NCI-H2029 treated with DMSO at 0.1 percent for 48 hours (cell line): ENCODE measurements at regions not wholly inside any gene's neighbourhood (a gene's known extent, or its start where the extent isn't known, plus 50 kb on each side); places are given as distances from the start of the nearest gene placed in this dataset.

Experiments
- DNase-seq: peaks from one replicate; lab custom pipeline; 2025; lab: John Stamatoyannopoulos, UW

DNA sequence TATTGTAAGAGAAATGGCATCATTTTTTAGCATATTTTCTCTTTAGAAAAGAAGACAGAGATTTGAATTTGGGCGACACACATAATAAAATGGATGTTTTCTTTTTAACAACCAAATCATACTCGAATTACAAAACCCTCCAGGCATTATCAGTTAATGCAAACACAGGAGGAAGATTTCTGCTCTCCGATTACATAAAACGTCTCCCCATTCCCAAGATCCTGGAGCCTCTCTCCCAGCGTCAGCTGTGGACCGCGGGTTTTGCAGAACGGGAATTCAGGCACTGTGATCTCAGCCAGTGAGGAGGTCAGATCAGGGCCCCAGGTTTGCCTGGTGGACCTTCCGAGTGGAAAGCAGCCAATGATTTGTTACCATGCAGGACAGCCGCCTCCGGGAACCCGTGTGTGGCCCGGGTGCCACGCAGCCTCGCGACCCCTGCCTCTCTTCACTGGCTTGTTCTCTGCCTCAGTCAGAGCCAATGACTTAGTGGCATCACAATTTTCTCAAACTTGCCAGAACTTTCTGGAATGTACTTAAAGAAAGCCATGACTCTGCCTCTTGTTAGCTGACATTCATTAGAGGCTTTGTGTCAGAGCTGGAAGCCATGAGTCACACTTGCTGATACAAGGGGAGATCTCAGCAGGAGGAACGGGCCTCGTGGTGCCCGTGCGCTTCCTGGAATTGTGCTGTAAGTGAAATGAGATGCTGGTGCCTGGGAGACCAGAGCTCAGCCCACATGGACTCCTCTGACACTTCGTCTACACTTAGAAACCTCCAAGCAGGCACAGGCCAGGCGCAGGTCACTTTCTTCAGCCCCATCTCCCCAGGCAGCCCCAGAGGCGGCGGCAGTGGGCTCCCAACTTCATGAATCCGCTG, 246.1 kb downstream of the KLF6 start:
- DNase-seq, result no peak

DNA sequence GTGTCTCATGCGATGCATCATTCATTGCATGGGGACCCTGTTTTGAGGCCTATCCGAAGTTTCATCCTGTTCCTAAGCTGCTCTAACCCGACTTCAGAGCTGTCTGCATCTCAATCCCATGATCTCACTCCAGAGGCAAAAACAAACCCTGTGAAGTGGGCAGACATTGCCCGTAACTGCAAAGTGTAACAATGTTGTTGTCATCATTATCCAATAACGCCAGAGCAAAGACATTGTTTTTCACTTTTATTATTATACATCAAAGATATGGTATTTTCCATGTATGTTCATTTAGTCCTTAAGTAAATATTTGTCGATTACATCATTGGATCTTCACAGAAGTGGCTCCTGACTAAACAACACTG, 246.7 kb downstream of the KLF6 start:
- peak; percentile 27 for DNase-seq

DNA sequence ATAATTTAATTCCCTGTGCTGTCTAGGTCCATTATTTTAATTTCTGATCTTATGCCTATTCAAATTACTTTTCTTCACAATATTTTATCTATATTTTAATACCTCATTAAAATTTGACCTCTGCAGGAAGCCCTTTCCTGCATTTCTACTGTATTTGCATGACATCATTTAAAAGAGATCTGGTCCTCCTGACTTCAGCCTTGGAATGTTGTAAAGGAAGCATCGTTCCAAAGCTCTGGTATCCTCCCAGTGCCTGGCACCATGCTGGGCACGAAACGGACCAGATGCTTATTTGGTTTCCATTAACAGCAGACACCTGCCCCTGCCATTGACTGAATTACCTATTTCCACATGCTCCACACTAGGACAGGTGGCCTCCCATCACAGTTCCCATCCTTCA, 247.5 kb downstream of the KLF6 start:
- no peak for DNase-seq

DNA sequence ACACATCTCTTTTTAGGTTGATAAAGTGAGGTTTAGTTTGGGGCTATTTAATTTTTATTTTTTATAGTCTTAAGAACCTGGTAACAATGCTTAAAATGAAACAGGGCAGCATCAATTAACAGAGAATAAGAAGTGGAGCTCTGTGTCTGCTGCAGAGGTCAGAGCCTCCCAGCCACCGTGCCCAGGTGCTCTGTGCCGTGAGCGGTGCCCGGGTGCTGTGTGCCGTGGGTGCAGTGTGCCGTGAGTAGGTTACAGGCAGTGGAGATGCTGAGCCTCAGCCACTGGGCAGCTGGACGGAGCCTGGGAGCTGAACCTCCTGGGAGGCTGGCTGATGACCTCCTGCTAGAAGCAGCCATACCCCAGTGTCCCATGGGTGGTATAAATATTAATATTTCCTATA, 250.0 kb downstream of the KLF6 start:
- DNase-seq, result no peak

DNA sequence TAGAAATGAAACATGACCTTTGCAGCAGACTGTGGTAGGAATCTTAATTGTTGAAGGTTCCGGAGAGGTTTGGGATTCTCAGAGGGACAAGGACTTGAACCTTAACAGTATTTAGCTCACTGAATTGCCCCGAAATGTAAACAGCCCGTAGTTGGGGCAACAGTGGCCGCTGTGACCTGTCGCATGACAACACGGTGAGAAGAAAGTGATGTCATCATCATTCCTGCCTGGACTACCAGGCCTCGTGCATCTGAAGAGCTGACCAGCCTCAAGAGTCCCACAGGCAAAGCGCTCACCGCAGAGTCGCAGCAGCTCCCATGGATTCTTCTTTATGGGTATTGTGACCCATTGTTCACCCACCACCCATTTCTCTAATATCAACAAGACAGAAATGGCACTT, 250.6 kb downstream of the KLF6 start:
- DNase-seq, result no peak

DNA sequence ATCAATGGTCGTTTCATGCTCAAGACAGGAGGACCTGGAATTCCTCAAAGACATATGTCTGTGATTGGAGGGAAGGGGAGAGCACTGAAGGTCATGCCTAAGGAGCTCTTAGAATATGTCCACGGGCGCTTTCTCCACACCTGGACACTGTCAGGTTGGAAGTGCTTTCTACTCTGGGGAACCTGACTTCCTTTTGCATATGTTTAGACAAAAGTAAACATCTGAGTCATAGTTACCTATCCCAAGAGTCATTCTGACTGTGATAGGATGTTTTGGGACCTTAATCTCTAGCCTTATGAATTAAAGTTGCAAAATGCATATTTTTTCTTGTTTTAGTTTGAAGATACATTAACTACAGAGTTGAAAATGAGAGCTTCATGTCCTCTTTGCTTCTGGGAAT, 251.7 kb downstream of the KLF6 start:
- DNase-seq, result no peak

DNA sequence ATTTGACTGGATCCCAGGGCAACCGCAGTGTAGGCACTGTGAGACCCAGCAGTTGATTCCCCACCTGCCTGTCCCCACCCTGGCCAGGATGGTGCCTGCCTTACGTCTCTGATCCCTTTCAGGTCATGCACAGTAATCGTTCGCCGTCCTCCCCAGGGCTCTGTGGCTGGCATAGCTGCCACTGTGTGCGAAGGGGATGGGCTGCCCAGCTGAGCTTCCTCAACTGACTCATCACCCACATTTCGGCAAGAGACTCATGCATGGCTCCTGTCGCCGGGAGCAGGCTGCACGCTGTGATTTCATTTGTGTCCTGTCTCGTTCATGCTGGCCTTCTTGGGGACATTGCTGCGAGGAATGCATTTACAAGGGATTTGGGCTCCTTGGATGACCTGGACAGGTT, 252.4 kb downstream of the KLF6 start:
- DNase-seq, result no peak

DNA sequence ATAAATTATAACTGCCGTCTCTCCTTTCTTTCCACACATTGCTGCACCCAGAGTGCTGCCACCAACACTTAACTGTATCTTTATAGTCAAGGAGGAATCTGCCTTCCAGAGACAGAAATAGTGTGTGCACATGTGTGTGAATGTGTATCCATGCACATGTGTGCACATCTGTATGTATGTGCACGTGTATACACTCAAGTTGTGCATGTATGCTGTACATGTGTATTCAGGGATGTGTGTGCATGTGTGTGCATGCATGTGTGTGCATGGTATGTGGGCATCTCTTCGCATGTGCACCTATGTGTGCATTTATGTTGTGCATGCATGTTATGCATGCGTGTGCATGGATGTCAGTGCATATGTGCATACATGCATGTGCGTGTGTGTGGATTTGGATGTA, 253.3 kb downstream of the KLF6 start:
- no peak for DNase-seq

DNA sequence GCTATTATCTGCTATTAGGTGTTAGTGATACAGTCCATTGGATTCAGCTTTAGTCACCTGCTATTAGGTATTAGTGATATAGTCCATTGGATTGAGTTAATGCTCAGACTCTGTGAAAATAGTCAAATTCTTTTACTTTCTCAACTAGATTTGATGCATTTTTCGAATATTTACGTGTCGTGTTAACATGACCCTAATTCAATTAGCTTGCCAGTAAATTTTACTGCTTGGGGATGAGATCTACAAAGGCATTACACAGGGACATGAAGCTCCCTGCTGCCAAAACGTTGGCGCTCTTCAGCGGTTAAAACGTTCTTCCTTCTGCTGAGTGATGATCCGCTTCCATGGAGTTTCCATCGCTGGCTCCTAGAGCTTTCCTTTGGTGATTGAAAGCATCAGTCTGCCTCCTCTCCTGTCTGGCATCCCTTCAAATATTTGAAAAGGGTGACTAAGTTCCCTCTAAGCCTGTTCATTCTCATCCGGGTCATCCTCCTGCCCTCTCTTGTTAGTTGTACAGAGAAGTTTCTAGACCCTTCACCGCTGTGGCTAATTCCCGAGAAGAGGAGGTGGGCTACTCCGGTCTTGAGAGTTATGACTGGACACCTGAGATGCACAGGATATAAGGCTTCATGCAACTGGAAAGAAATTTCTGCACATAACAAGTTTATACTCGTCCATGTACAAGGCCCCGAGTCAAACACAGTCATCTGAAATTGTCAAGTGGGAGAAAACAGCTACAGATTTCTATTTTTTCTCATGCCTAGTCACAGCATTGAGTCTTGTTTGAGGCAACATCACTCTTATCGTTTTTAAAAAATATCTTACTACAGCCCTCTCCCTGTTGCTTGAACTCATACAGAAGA, 254.0 kb downstream of the KLF6 start:
- no peak for DNase-seq

DNA sequence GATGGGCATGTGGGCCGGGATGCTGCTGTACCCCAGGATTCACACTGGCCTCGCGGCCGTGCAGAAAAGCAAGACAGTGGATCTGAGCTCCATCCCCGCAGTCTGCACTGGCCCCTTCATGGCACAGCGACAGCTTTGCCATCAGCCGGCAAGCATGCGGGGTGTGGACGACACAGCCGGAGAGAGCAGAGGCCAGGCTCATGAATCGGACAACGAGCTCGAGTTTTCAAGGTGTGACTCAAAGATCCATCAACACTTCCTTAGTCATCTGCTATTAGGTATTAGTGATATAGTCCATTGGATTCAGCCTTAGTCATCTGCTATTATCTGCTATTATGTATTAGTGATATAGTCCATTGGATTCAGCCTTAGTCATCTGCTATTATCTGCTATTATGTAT, 254.7 kb downstream of the KLF6 start:
- no peak for DNase-seq

DNA sequence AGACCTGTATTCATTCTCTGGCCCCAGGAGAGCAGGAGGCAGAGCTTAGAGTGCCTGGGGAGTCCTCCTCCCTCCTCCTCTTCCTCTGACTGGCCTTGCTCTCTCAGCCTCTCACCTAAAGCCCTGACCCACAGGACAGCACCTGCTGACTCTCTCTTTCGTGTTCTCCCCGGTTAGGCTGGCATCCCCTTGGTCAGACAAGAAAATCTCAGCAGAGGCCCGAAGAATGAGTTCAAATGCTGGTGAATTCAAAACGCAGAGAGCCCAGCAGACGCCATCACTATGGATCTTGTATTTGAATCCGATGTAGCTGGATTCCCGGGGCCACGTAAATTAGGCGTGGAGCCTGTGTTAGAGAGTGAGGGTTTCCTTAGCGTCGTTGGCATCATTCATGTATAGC, 255.3 kb downstream of the KLF6 start:
- DNase-seq, result no peak

DNA sequence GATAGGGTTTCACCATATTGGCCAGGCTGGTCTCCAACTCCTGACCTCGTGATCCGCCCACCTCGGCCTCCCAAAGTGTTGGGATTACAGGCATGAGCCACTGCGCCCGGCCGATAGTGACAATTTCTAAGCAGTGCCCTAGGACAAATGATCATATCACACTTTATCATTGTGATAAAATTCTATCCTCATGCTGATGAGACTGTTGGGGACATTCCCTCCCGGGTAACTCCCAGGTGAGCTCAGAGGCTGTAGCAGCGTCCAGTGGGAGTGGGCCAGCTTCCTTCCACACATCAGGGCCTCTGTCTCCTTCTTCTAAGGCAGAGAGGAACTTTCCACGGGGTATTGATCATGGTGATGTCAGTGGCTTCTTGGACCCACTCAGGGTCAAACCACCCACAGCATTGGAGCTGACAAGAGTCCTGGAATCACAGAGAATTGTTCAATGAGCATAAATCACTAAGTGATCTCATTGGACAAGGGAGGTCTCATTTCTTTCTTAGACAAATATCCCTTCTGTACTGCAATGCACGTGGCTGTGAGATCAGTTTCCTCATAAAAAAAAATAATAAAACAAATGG, 256.1 kb downstream of the KLF6 start:
- DNase-seq, result no peak

DNA sequence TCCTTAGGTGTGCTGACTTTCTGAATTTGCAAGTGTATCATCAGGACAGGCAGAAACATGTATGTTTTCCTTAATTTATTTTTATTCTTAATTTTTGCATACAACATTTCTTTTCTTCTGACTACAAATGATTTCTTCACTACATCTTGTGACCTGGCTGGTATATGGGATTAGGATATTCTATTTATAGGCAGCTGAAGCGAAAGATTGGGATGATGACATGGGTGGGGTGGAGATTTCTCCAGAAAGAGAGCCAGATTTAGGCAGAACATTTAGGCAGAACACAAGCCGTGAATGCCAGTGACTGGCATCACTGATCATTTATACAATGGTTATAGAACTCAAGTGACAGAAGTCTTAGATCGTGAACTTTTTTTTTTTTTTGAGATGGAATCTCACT, 256.7 kb downstream of the KLF6 start:
- no peak for DNase-seq

DNA sequence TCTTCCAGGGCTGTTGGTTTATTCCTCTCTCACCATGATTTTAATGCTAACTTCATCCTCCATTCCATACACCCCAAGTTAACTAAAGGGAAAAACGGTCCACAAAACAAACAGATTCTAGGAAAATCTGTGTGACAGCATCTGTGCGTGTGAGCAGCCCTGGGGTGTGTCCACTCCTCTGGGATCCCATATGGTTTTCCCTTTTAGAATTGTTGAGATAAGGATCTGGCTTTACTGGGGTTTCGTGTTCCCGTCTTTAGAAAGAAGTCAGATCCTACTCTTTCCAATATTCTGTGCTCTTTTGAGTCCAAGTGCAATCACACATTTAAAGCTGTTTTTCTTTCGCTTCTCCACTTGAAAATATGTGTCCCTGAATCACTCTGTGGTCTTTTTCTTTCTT, 257.1 kb downstream of the KLF6 start:
- no peak for DNase-seq

DNA sequence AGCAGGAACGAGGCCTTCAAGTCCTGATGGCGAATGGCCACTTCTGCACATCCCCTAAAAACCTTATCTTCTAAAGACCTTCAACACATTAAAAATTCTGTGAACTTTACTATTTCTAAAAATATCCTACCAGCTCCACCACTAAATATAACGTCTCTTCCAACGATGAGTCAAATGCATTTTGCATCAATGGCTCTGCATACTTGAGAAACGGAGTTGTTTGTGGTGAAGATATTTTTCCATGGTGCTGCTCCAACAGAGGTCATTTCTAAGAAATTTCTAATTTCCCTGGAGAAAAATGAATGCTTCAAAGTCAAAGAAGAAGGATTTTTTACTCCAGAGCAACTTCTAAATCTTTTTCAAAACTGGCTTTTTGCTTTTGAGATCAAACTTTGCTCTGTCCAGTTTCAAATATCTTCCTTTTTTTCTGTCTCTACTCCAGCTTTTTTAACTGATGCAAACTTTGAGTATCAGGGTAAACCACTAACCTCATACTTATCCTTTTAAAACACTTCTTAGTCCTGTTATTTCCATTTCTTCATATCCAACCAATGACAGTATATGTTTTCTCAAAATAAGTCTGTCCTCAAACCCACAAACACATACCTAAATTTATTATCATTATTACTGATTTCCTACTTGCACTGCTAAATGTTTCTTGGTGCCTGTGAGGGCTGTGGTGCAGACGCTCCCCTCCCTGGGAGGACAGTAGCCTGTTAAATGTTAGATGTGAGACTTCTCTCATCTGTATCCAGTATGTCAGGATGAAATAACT, 258.1 kb downstream of the KLF6 start:
- DNase-seq, result no peak

DNA sequence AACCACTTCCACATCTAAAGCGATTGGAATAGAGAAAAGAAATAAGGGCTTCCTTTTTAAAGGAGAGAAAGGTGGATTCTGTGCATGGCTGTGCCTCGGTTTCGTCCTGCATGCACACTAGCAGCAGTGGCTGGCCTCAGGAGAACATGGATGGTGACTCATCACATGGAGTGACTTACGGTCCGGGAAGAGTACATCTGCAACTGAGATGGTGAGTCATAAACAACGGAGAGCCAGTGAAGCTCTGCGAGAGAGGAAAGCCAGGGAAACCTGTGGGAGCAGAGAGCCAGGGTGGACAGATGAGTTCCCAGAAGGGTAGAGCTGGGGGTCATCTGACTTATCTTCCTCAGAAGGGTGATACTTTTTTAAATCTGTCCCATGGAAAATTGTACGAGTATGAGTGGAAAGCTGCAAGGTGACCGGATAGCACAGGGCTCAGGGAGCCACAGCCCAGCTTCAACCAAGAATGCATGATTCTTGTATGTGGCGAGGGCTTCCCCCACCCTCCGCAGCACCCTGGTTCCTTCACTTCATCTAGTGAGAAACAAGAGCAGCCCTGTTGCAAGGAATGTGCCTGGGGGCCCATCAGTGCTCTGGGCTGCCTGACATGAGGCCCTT, 259.1 kb downstream of the KLF6 start:
- DNase-seq, result no peak

DNA sequence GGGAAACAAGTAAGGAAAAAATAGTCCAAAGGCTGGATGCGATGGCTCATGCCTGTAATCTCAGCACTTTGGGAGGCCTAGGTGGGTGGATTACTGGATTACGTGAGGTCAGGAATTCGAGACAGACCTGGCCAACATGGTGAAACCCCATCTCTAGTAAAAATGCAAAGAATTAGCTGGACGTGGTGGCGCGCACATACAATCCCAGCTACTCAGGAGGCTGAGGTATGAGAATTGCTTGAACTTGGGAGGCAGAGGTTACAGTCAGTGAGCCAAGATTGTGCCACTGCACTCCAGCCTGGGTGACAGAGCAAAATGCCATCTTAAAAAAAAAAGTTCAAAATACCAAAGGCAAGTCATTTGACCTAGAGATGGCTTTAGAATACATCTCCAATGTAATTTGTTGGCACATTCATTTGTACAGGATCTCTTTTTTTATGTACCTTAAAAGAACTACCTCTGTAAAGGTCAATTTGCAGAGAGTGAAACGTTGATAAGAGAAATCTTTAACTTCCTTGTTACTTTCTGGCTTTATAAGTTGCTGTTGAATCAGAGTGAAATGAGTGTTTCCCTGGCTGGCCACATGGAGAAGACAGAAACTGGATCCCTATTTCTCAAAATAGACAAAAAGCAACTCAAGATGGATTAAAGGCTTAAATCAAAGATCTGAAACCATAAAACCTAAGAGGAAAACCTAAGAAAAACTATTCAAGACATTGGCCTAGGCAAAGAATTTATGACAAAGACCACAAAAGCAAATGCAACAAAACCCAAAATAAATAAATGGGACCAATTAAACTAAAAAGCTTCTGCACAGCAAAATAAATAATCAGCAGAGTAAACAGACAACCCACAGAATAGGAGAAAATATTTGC, 260.7 kb downstream of the KLF6 start:
- no peak for DNase-seq

DNA sequence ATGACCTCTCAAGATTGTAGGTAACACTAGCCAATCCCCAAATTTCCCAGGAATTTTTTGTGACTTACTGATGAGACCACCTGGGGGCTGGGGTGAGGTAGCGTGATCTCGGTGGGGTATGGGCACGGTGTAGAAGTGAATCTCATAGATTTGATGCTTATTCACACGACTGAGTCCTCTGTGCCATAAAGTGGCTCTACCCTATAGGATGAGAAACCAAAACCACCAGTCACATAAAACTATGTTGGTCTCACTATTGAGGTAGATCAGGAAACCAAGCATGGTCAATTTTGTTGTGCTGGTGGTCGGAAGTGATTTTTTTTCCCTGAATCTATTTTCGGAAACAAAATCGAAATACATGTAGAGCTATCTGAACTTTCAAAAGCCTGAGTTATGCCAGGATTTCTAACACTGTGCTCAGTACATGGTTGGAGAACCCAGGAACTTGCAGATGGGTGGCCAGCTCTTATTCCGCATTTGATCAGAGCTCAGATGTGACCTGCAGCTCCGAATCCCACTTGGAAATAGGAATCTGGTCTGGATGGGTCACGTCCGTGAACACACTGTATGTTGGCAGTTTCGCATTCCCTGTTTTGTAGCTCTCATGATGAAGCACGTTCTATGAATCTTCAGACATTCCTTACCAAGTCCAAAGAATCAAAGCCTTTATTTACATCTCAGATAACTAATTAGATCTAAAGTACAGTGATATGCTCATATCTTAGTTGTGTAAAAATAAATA, 261.5 kb downstream of the KLF6 start:
- no peak for DNase-seq

DNA sequence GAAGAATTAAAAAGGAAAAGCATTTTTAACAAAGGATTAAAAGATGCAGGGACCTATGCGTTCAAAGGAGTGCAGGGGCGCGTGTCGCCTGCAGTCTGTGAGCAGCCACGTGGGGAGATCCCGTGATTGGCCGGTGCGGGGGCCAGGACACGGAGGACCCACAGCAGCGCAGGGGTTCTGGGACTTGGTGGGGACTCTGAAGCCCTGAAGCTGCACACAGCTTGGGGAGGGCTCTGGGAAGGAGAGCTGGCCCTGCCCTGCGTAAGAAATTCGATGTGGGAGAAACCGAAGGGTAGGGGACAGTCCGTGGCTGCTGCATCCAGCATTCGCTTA, 268.1 kb downstream of the KLF6 start:
- no peak for DNase-seq

DNA sequence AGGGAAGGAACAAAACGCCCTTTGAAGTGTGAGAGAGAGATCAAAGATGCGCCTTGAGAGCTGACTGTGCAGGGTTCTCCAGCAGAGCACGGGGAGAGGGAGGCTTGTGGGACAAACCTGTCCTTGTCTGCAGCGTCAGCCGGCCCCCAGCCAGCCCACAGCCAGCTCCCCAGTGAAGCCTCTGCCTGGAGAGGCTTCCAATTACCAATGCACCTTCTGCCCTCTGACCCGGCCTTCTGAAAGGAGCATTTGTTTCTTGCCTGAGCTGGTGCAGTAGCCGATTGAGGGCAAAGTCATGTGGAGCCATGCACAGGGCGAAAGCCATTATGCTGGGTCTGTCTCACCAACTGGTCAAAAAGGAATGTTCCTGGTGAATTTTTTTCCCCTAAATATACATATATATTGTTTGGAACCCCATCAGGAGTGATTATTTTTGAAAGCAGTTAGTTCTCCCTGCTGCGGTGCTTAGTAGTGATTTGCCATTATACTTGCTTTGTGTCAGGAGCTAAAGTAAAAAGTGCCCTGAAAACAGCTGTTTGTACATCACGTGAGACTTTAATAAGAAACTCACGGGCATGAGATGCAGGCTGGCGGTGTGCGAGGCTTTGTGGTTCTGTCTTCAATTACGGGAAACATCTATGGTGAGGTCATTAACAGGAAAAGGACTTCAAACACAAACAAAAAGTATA, 268.6 kb downstream of the KLF6 start:
- DNase-seq, result no peak
